SHP77 treated with DMSO at 0.1 percent for 48 hours (cell line): ENCODE measurements at regions not wholly inside any gene's neighbourhood (a gene's known extent, or its start where the extent isn't known, plus 50 kb on each side); places are given as distances from the start of the nearest gene placed in this dataset.

Source experiments
- DNase-seq: peaks from one replicate; lab custom pipeline; 2025; lab: John Stamatoyannopoulos, UW

- no peak for DNase-seq
These were observed 218.4 kb upstream of the TRIB2 start for GRCh38 chr2:12498286-12498685.

DNA sequence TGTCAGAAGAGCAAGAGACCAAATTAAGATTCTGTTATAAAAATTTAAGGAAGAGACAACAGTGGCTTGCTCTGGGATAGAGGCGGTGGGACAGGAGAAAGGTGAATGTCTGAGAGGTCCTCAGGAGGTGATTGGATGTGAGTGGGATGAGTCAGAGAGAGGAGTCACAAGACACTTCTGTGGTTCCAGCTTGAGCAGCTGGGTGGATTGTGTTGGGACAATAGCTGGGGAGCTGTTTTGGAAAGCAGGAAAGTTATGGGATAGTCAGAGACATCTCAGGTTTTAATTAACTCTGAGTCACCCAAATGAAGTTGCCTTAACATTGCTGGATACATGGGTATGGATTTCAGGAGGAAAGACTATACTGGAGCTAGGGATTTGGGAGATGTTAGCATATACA is 218.0 kb upstream of the TRIB2 start:
- DNase-seq, result no peak

DNA sequence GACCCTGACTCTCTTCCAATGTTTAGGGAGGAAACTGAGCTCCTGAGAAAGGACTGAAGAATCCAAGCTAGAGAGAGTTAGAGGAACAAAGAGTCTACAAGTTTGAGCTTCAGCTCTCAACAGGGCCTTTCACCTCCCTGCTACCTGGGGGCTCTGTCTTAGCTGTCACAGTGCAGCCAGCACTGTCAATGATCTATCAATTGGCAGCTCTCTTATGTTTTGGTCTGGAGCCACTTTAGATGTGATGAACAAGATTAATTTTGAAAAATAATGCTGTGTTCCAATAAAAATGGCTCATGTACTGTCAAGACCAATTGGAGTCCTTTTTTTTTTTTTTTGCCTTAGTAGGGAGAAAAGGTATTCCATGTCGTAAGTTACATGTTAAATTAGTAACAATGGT is 215.8 kb upstream of the TRIB2 start:
- DNase-seq, result no peak

DNA sequence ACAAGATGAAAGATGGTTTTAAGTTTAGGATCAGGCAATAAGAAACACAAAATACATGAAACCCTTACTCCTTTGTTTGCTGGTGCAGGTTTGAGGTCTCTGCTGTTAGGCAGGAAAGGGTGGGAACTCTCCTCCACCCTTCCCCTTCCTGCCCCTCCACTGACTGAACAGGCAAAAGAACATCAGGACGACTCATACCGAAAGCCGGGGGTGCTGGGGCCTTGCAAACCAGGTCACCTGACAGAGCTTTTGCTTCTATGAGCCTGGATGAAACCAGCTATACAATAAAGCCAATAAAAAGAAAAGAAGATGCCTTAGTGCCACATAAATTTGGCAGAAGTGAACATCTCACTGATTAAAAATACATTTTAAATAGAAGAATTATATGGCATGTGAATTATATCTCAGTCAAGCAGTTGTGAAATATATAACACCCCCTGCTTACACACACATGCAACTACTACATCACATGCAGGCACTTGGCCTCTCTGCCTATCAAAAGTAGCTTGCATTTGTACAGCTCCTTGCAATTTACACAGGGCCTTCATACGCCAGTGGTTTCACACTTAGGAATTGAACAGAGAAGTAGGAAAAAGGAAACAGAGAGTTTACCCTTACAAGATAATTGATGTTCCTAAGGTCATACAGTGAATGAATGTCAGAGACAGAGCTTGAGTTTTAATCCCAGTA is 215.1 kb upstream of the TRIB2 start:
- no peak for DNase-seq

- DNase-seq, result no peak
These were observed 214.0 kb upstream of the TRIB2 start for GRCh38 chr2:12502759-12503158.

DNA sequence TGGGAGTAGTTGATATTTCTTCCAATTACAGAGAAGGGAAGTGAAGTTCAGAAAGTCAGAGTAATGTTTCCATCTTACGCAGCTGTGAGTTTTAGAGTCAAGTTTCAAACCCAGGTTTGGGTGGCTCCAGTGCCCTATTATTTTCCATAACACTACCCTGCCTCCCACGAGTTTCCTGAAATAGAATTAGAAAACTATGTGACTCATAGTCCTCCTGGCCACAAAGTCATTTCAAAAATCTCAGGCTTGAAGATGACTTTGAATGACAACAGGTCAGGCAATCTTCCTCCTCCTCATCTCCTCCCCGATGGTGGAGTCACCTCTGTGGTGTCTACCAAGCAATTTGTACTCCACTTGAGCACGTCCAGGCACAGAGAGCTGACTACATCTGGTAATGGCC is 212.3 kb upstream of the TRIB2 start:
- no peak for DNase-seq

- no peak for DNase-seq
These were observed 209.9 kb upstream of the TRIB2 start for GRCh38 chr2:12506846-12507245.

DNA sequence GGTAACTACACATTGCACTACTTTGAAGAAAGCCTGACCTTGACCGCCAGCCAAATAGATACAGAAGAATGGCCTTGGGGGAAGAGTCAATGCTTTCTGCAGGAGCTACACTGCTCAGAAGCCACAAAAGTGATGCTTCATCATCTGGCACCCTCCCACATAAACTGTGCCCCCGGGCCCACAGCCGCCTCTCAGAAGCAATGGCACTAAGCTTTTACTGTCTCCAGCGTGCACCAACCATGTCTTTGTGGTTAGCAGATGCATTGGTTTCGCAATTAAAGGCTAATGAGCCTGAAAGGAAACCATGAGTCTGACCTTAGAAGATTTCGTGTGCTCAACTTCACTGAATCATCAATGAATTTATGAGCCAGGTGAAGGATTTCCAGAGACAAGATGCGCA is 209.4 kb upstream of the TRIB2 start:
- DNase-seq, result no peak

DNA sequence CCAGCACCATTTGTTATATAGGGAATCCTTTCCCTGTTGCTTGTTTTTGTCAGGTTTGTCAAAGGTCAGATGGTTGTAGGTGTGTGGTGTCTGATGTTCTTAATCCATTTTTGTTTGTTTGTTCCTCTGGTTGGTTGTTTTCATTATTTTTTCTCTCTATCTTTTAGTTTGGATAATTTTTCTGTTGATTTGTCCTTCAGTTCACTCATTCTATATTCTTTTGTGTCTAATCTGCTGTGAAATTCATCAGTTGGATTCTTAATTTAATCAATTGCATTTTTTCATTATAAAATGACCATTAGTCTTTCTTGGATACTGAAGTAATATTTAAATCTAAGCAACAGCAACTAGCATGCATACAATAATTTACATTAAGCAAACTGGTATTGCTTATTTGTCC is 206.7 kb upstream of the TRIB2 start:
- no peak for DNase-seq

DNA sequence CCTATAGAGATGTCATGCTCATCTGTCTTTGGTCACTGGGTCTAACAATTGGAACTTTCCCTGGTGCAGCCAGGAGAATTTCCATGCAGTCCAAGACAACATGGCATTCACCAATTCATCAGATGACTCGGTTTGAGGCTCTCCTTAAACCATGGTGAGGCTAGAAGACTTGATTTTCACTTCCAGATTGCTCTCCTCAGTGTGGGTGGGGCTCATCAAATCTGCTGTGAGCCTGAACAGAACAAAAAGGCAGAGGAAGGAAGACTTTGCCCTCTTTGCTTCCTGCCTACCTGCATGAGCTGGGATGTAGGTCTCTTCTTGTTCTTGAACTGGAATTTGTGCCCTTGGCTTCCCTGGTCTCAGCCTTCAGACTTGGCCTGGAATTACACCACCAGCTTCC is 203.4 kb upstream of the TRIB2 start:
- DNase-seq, result no peak

- DNase-seq, result no peak
These were observed 202.6 kb upstream of the TRIB2 start for GRCh38 chr2:12514168-12514567.

DNA sequence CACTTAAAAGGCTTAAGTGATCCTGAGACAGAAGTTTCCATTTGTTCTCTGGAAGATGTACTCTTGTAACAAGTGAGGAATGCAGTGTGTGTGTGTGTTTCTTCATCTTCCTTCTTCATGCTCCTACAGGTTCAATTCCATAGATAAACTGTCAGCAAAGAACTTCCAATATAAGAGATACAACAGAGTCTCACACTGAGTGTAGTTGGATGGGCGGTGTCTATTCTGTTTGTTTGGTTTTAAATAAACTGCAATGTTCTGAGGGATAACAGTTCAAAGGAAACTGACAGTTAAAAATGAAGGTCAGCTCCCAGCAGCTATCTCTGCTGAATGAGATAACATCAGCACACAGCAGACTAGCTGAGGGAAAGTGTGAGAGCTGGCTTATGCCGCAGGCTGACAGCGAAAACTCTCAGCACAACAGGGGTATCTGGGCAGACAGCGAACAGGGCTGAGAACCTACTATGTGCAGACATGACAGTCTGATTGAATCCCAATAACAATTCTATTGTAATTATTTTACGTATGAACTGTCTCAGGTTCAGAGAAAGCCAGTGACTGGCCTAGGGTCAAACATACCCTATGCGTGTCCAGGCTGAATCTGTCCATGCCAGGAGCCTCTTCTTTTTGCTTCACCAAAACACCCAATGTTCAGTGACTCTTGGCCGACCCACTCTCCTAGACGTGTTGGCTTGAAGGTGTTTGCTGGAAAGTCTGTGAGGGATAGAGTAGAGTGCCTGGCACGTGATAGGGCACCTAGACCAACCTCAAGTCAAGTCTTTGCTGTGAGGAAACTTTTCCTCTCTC is 201.9 kb upstream of the TRIB2 start:
- no peak for DNase-seq

GRCh38 chr2:12515871-12516270 is 200.9 kb upstream of the TRIB2 start:
- no peak for DNase-seq

DNA sequence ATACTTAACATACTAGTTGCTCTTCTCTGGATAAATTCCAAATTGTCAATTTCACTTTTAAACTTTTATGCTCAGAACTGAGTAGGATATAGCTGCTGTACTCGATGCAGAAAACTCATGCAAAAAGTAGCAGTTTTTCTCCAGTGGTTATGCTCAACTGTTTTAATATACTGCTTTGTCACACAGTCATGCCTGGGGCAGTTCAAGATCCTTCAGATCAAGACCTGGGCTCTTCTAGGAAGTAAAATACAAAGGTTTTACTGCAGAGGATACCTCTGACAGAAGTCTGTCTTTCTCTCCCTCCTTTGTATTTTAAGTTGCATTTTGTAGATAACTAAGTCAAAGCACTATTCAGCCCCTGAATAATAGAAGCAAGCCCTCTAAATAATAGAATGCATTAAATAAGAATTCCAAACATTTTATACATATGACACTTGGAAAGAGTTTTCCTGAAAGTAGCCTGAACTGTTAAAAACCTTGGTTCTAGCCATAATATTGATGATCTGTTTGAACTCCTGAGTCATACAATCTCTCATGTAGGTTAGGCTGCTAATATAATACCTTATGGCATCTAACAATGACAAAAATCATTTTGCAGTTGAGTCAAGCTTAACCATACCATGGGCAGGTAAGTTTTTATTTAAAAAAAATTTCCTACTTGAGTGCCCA is 183.3 kb upstream of the TRIB2 start:
- no peak for DNase-seq

DNA sequence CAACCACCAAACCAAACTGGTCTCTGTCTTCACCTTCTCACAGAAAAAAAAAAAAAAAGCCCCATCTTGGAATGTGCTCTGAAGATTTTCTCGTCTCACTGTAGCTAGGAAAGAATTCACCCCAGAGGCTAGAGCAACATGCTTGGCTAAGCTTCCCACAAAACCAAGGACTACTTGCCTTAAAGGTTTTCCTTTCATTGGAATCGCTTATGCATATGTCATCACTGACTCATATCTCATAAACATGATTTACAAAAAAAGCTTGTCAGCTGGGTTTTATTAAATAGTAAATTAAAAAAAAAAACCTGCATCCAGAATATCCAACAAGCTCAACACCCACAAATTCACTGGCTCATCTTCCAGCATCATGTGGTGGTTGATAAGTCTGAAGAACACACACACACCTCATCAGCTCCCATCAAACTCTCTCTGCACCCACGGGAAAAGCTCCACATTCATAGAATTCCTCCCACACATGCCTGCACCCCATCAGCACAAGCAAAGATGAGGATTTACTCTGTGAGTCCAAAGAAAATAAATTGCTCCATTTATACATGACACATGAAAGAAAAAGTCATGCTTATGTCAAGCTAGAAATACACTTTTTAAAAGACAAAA is 182.0 kb upstream of the TRIB2 start:
- no peak for DNase-seq

GRCh38 chr2:12536976-12537375 is 179.8 kb upstream of the TRIB2 start:
- no peak for DNase-seq

- no peak for DNase-seq
These were observed 178.5 kb upstream of the TRIB2 start for GRCh38 chr2:12538138-12538694.

GRCh38 chr2:12539336-12539735 is 177.4 kb upstream of the TRIB2 start:
- no peak for DNase-seq

DNA sequence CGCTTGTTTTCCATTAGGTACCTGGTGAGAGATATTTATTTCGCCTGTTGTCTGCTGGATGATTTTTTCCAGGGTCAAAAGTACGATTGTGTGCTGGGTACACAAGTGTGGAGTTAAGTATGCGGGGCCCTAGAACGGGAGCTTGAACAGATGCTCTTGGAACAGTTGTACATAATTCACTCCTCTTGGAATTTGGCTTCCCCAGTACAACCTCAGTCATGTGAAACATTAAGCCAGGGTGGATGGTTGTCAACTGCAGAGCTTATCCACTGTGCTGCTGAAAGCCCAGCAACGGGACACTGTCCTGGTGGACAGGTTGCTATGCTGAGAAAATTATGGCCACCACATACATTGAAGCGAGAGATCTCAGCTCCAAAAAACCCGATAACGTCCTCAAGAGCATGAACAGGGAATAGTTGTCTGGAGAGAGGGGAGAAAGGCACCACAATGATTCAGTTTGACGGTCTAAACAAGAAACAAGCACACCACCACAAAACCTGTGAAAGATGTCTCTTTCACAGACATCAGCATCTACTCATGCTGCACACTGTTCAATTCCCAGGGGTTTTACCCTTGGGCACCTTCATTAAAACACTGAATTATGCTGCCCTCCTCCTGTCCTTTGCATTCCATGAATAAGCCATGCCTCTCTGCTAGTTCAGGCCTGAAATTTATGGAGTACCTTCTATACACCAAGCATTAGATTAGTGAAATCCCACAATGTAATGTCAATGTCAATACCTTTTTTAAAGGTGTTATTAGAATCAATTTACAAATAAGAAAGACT is 176.8 kb upstream of the TRIB2 start:
- DNase-seq, result no peak

GRCh38 chr2:12543076-12543977 is 173.4 kb upstream of the TRIB2 start:
- no peak for DNase-seq
